Erythroblast (primary cell): ENCODE measurements at regions not wholly inside any gene's neighbourhood (a gene's known extent, or its start where the extent isn't known, plus 50 kb on each side); places are given as distances from the start of the nearest gene placed in this dataset.

Experiments
- GATA1 ChIP-seq: IDR thresholded peaks from 2 replicates; pipeline ENCODE4 v1.6.1; 2011; ENCODE audit warnings: low read depth, mild to moderate bottlenecking, control low read depth, low read length, moderate library complexity
- POLR2A ChIP-seq: IDR thresholded peaks from 2 replicates; pipeline ENCODE4 v1.6.1; 2011; ENCODE audit warnings: mild to moderate bottlenecking, low read length

DNA sequence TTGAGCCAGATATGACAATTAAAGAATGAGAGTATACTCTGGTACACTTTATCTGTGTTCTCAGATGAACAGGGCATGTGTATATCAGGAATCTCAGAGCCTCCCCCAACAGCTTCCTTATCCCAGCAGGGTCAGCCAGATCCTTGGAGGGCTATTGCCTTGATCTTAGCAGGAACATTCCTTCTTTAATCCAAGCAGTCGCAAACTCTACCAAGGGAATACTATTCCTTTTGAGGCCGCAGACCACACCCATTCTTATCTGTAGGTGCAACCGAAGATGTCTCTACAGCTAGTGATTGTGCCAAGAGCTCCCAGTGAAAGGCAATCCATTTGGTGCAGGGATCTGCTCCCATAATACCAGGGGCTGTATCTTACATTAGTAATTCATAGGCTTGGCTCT, 118.3 kb upstream of the DOK6 start:
- TF ChIP-seq POLR2A (no peak), GATA1 (no peak)
